B cell (primary cell): ENCODE measurements at regions not wholly inside any gene's neighbourhood (a gene's known extent, or its start where the extent isn't known, plus 50 kb on each side); places are given as distances from the start of the nearest gene placed in this dataset.
"Not testable (repeated sequence)": the region's sequence is repeated elsewhere in the genome, so short reads cannot be mapped to it uniquely, and the experiment has no call there.

Source experiments
- ATAC-seq: fragments of 200-7000 bp; cut with Tn5 transposase; one replicate; pipeline ENCODE4 v1.10.0; 2021; ENCODE audit warnings: low read depth, mild to moderate bottlenecking, moderate number of reproducible peaks, moderate library complexity
- CTCF ChIA-PET: fragments of 350-600 bp; sonication (Branson Sonifier 250); formaldehyde crosslinking; loops from one replicate; lab custom pipeline; 2021; ENCODE audit warnings: antibody characterized with exemption, inconsistent platforms; lab: Charles Lee
- POLR2A ChIA-PET: fragments of 350-600 bp; sonication (Branson Sonifier 250); formaldehyde crosslinking; loops from one replicate; lab custom pipeline; 2021; ENCODE audit warnings: antibody characterized with exemption; lab: Charles Lee
- DNase-seq: peaks from one replicate; pipeline ENCODE4 v3.0.0; 2013
- H2AFZ ChIP-seq: 2 replicates; pipeline ENCODE4 v1.6.1; 2012; ENCODE audit warnings: mild to moderate bottlenecking, low read depth, low read length; ENCODE audit not compliant: insufficient read depth, poor library complexity, severe bottlenecking
- H3K27ac ChIP-seq, 2 donors: 1 replicate in 1 of 2; 2 replicates in 1 of 2; pipeline ENCODE4 v1.5.1; 2012 to 2013; ENCODE audit warnings: low read length in 2 of 2, mild to moderate bottlenecking in 2 of 2, moderate library complexity in 1 of 2
- H3K27me3 ChIP-seq, 4 experiments: fragments of 200-600 bp in 1 of 4; sonication (generic) in 1 of 4; replicated peaks in 1 of 4; 1 replicate in 2 of 4; 2 replicates in 2 of 4; pipeline versions ENCODE4 v1.6.1 to v1.7.0; 2013 to 2016; ENCODE audit warnings: low read length in 3 of 4, mild to moderate bottlenecking in 2 of 4, mixed read lengths in 1 of 4, moderate library complexity in 1 of 4; ENCODE audit not compliant: insufficient read depth in 4 of 4, control insufficient read depth in 3 of 4; ENCODE audit errors: control extremely low read depth in 1 of 4
- H3K36me3 ChIP-seq, 2 experiments: replicated peaks in 1 of 2; 1 replicate in 1 of 2; 2 replicates in 1 of 2; pipeline versions ENCODE4 v1.6.1 to v1.7.1; 2013; ENCODE audit warnings: low read length in 1 of 2; ENCODE audit not compliant: insufficient read depth in 2 of 2, control insufficient read depth in 1 of 2; ENCODE audit errors: control extremely low read depth in 1 of 2, extremely low read depth in 1 of 2
- H3K4me1 ChIP-seq, 2 donors: fragments of 200-600 bp in 1 of 2; sonication (generic) in 1 of 2; 1 replicate in 1 of 2; 2 replicates in 1 of 2; pipeline versions ENCODE4 v1.5.1 to v1.6.1; 2013 to 2017; ENCODE audit warnings: low read length in 2 of 2; ENCODE audit not compliant: control insufficient read depth in 2 of 2, insufficient read depth in 2 of 2
- H3K4me2 ChIP-seq: replicated peaks from 2 replicates; pipeline ENCODE3; 2012; ENCODE audit warnings: mild to moderate bottlenecking, low read depth, low read length; ENCODE audit not compliant: poor library complexity, severe bottlenecking
- H3K4me3 ChIP-seq, 5 experiments: fragments of 200-600 bp in 1 of 5; sonication (generic) in 1 of 5; 1 replicate in 3 of 5; 2 replicates in 2 of 5; pipeline versions ENCODE4 v1.5.1 to v1.7.0; 2011 to 2016; ENCODE audit warnings: low read length in 4 of 5, mild to moderate bottlenecking in 4 of 5, low read depth in 2 of 5, control low read depth in 1 of 5, moderate library complexity in 1 of 5; ENCODE audit not compliant: insufficient read depth in 1 of 5; ENCODE audit errors: control extremely low read depth in 1 of 5, extremely low read depth in 1 of 5
- H3K79me2 ChIP-seq: fragments of 200-600 bp; sonication (generic); one replicate; pipeline ENCODE4 v1.6.0; 2016; ENCODE audit warnings: low read length; ENCODE audit not compliant: control insufficient read depth, insufficient read depth
- H3K9ac ChIP-seq: fragments of 200-600 bp; sonication (generic); 2 replicates; pipeline ENCODE4 v1.6.1; 2017; ENCODE audit warnings: mild to moderate bottlenecking, low read length, moderate library complexity
- H3K9me3 ChIP-seq, 3 donors: one replicate each; pipeline versions ENCODE4 v1.6.1 to v1.7.1; 2013; ENCODE audit warnings: low read length in 2 of 3; ENCODE audit not compliant: control insufficient read depth in 2 of 3, insufficient read depth in 1 of 3; ENCODE audit errors: control extremely low read depth in 1 of 3
- H4K20me1 ChIP-seq: 2 replicates; pipeline ENCODE4 v1.6.0; 2012; ENCODE audit warnings: mild to moderate bottlenecking, low read length; ENCODE audit not compliant: insufficient read depth, control insufficient read depth, poor library complexity, severe bottlenecking
- H3K27ac Mint-ChIP-seq: one replicate; pipeline ENCODE4 v1.8.0; 2021; ENCODE audit warnings: mixed read lengths
- H3K27me3 Mint-ChIP-seq: one replicate; pipeline ENCODE4 v1.8.0; 2021; ENCODE audit warnings: mixed read lengths
- H3K4me1 Mint-ChIP-seq: one replicate; pipeline ENCODE4 v1.8.0; 2021; ENCODE audit warnings: mixed read lengths
- H3K4me3 Mint-ChIP-seq: one replicate; pipeline ENCODE4 v1.8.0; 2021; ENCODE audit warnings: mixed read lengths
- H3K9me3 Mint-ChIP-seq: one replicate; pipeline ENCODE4 v1.8.0; 2022; ENCODE audit warnings: mixed read lengths; ENCODE audit not compliant: insufficient read depth
- EZH2 ChIP-seq: IDR thresholded peaks from 2 replicates; pipeline ENCODE4 v1.6.1; 2012; ENCODE audit warnings: borderline replicate concordance, low read depth, mild to moderate bottlenecking, moderate library complexity, low read length; ENCODE audit not compliant: insufficient read depth, poor library complexity, severe bottlenecking
- WGBS: methylation state at CpG from one replicate; pipeline ENCODE4 v1.1.5; 2013; ENCODE audit warnings: missing lambda C conversion rate; ENCODE audit not compliant: insufficient coverage; 5-methylcytosine and 5-hydroxymethylcytosine counted together
- intact Hi-C: fragments of 100-400 bp; cut with micrococcal nuclease; formaldehyde crosslinking; loops from one replicate; pipeline ENCODE4 v1.10.0; 2022
- TF ChIP-seq, protein P1 (sequence below): fragments of 200-600 bp; IDR thresholded peaks from one replicate; pipeline ENCODE4 v1.8.0; 2022; ENCODE audit warnings: antibody characterized with exemption, mild to moderate bottlenecking

DNA sequence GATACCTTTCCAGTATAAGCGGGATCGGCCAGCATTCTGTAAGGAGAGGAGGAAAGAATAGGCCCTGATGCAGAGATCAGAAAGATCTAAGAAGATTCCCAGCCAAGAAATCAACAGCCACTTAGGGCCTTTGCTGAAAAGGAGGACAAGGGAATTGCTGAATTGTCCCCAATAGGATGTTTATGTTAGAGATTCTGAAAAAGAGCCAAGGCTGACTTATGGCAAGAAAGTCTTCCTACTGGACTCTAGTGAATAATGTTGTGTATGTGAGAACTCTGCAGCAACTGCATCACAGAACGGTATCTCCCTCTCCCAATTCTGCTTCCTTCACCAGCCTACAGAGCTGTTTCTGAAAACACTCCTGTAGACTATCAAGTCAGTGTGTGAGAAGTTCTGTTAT lies 298.0 kb upstream of the CXADR start:
- no peak for TF ChIP-seq EZH2
- TF ChIP-seq, protein P1, sequence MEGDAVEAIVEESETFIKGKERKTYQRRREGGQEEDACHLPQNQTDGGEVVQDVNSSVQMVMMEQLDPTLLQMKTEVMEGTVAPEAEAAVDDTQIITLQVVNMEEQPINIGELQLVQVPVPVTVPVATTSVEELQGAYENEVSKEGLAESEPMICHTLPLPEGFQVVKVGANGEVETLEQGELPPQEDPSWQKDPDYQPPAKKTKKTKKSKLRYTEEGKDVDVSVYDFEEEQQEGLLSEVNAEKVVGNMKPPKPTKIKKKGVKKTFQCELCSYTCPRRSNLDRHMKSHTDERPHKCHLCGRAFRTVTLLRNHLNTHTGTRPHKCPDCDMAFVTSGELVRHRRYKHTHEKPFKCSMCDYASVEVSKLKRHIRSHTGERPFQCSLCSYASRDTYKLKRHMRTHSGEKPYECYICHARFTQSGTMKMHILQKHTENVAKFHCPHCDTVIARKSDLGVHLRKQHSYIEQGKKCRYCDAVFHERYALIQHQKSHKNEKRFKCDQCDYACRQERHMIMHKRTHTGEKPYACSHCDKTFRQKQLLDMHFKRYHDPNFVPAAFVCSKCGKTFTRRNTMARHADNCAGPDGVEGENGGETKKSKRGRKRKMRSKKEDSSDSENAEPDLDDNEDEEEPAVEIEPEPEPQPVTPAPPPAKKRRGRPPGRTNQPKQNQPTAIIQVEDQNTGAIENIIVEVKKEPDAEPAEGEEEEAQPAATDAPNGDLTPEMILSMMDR: no peak
- 100% methylated on average over 2 of the region's 3 CpGs for WGBS
- no peak overlapping the region for H3K4me3 Mint-ChIP-seq

DNA sequence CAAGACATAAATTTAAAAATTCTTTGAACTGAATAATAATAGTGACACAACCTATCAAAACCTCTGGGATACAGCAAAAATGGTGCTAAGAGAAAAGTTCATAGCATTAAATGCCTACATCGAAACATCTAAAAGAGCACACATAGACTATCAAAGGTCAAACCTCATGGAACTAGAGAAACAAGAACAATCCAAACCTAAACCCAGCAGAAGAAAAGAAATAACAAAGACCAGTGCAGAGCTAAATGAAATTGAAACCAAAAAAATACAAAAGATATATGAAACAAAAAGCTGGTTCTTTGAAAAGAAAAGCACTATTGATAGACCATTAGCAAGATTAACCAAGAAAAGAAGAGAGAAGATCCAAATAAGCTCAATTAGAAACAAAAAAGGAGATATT lies 293.8 kb upstream of the CXADR start:
- not testable (repeated sequence) for H3K9me3 ChIP-seq, H3K27ac Mint-ChIP-seq

More for the DNA sequence above, 298.0 kb upstream of the CXADR start:
- H3K36me3 ChIP-seq: no peaks in the 10 kb centered on the region
- no peaks in the 10 kb centered on the region for H3K27me3 Mint-ChIP-seq
- no peak overlapping the region for H2AFZ ChIP-seq
- intact Hi-C loops: no loop called here
- ChIA-PET POLR2A (no interaction called here), CTCF (no interaction called here)
- H4K20me1 ChIP-seq: no peaks in the 10 kb centered on the region
- no peak overlapping the region for H3K4me3 ChIP-seq
- ATAC-seq (no peak), DNase-seq (no peak)
- peaks cover 10% of the 10 kb centered on the region for H3K9me3 Mint-ChIP-seq
- no peaks in the 10 kb centered on the region for H3K27me3 ChIP-seq
- H3K4me1 Mint-ChIP-seq: no peaks in the 10 kb centered on the region
- H3K4me1 ChIP-seq: no peaks in the 10 kb centered on the region
- H3K27ac ChIP-seq: no peak overlapping the region
- H3K4me2 ChIP-seq: no peak overlapping the region
- no peaks in the 10 kb centered on the region for H3K79me2 ChIP-seq
- H3K9me3 ChIP-seq: peaks cover 0 to 9% (median 2%) of the 10 kb centered on the region in 3 donors
- no peak overlapping the region for H3K9ac ChIP-seq
- no peak overlapping the region for H3K27ac Mint-ChIP-seq

More for the DNA sequence above, 293.8 kb upstream of the CXADR start:
- DNase-seq, H3K4me1 ChIP-seq, CTCF ChIA-PET, H3K27me3 Mint-ChIP-seq, H3K4me3 ChIP-seq, H2AFZ ChIP-seq, ATAC-seq, H3K4me1 Mint-ChIP-seq, H3K4me2 ChIP-seq, H3K79me2 ChIP-seq, H3K27me3 ChIP-seq, H3K4me3 Mint-ChIP-seq, intact Hi-C loops, POLR2A ChIA-PET, H3K27ac ChIP-seq, H4K20me1 ChIP-seq, H3K9me3 Mint-ChIP-seq, H3K36me3 ChIP-seq, H3K9ac ChIP-seq: not testable (repeated sequence)
- WGBS: no CpG with 5 or more reads among the region's 1 CpG
